ENCODE measurements at regions not wholly inside any gene's neighbourhood (a gene's known extent, or its start where the extent isn't known, plus 50 kb on each side); places are given as distances from the start of the nearest gene placed in this dataset.

DNA sequence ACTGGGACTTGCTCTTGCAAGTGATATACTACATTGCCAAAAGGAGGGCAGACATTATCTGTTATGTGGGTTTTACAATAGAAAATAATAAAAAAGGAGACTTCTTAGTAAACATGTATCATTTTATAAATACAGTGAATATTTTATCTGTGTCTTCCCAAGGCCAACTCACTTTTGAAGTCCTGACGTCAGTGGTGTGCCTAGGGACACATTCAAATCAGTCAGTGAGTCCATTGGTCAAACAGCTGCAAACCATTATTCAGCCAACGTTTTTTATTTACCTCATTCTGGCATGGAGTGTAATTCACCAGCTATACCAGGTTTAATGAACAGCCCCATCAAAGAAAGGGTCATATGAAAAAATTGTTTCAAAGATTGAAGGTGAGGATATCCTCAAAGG lies 263.7 kb downstream of the IPMK start:
- DNase-seq: no peak

DNA sequence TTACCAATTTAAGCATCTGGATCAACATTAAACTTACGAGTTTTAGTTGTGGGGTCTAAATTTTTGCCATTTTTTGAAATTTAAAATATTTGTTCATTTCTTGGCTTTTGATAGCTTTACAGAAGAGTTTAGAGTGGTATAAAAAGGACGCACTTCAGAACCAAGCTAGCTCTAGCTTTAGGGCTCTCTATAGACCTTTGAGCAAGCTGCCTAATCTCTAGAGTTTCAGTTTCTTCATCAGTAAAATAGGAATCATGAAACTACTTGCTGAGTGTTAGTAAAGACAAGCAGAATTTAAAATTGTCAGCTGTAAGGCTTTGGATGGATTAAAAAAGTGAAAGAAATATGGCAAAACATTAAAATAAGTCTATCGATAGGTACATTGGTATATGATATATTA lies 266.5 kb downstream of the IPMK start:
- DNase-seq: no peak

DNA sequence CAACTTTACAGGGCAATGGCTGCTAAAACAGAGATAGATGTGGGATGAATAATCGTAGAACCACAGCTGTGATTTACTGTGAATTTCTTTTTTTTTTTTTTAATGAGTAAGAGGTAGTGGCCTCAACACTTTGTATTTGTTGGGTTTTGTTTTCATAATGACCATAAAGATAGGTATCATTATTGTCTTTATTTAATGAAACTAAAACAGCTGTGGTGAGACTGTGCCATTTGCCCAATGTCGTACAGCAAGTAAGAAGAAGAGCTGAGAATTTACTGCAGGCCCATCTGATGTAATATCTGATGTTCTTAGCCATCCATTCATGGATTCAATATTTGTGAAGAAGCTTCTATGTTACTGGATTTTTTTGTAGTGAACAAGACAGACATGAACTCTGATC lies 271.2 kb downstream of the IPMK start:
- DNase-seq: no peak

DNA sequence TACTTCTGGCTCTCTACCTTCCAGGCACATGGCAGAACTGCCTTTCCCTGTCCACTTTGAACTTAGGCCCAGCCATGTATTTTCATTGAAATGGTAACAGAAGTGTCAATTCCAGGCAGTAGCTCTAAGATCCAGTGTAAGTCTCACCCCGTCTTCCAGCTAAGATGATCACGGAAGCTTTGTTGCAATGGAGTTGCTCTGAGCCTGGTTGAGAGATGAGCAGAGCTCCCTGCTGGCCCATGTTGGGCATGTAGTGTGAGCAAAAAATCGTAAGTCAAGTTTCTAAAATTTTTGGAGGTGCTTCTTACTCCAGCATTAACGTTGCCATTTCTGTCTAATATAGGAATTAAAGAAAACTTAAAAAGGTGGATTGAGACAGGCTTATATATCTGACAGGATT lies 274.4 kb downstream of the IPMK start:
- no peak for DNase-seq

DNA sequence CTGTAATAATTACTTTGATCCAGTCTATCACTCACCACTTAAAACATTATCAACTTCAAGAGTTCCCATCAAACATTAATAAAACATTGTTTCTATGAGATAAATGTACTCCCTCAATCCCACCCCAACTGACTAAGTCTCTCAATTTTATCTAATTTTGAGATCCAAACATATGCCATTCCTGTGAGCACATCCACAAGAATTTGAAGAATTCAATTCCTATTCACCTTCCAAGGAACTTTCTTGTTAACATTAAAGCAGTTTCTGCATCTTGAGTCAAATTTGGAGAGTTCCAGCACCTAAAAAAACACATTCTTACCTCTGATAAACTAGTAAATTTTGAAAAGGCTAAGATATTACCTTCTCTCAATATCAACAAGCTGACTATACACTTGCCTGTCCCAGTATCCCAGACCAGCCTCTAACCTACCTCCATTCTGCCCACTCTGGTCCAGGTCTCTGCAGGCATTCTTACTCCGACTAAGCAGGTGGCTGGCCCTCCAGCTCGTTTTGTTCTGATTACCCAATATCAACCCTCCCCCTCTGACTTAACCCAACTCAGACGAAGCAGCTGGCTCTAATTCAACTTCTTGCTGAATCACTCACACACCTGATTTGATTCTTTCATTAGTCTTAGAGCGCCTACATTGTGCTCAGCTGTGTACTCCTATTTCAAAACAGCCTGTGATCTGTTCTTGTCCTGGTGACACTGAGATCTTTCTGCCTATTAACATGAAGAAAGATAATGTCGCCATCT lies 275.2 kb downstream of the IPMK start:
- DNase-seq: peak; percentile 2 to 67

DNA sequence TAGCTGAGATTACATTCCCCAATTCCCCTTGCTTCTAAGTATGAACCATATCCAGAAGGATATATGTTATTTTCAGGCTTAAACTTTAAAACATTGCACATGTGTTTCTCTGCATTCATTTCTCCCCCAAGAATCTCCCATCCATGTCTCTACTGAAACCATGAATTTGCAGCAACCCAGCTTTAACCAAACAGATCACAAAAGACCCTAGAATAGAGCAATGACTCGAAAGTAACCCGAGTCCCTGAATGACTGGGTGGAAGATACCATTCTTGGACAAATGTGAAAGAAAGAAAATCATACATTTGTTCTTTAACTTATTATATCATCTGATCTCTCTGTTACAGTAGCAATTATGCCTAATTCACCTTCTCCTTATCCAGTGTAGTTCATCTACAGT lies 278.7 kb downstream of the IPMK start:
- DNase-seq: no peak

DNA sequence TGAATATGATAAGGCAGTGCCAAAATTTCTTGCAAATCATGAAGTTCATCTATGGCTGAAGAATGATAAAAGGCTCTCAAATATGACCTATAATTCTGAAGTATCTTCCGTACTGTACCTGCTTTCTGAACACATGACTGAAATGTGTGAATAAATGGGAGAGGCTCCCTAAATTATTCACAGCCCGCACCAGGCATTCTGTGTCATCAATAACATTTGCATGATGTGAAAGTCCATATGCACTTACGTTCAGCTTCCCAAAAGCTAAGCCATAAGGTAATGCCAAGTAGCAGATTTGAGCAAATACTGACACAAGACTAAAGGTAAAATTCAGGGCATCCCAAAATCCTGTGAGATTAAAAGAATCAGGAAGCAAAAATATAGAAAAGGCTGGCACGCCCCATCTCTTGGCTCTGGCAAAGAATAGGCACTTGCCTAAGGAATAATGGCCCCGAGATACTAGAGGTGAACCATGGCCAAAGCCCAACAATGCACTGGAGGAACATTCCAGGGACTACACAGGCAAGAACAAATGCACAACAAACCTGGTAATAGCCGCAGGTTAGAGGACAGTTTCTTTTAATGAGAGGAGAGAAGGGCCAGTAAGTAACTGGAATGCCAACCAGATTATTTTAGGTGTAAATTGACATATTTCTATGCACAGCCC lies 280.5 kb downstream of the IPMK start:
- DNase-seq: no peak

DNA sequence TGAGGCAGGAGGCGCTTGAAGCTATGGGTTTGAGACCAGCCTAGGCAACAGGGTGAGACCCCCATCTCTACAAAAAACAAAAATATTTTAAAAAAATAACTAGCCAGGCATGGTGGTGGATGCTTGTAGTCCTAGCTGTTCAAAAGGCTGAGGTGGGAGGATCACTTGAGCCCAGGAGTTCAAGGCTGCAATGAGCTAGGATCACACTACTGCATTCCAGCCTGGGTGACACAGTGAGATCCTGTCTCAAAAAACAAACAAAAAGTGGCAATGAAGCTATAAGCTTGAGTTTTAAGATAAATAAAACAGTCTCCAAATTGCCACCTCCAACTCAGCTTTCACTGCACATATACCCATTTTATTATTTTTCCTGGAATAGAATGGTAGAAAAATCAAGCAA lies 281.3 kb downstream of the IPMK start:
- no peak for DNase-seq

DNA sequence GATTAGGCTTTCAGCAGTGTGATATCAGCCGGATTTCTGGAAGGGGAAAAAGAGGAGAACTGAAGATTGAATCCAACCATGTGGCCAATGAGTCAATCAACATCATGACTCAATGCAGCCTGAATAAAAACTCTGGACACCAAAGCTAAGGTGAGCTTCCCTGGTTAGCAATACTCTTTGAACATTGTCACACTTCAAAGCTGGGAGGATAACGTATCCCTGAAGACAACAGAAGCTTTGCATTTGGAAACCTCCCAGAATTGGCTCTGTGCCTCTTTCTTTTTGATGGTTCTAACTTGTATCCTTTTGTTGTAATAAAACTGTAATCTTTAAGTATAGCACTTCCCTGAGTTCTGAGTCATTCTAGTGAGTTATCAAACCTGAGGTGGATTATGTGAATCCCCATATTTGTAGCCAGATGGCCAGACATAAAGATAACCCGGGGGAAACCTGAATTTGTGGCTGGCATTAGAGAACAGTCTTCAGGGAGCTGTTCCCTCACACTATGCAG lies 284.4 kb downstream of the IPMK start:
- peak; percentile 1 to 31 for DNase-seq

DNA sequence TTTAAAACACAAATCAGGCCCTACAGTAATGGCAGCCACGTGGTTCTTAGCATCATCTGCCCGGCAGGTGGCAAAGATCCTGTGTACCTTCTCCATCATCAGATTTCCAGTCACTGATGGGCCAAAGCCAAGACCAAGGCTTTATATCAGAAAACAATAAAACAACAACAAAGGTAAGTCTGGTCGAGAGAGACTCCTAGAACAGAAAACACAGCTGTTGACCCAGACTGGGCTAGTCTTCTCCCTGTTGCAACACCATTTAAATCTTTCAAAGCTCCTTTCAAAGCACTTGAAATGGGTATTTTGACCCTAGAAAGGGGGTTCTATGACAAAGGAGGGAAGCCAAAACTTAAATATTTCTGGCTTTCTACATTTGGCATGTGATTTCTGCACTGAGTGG lies 285.6 kb downstream of the IPMK start:
- DNase-seq: no peak

DNA sequence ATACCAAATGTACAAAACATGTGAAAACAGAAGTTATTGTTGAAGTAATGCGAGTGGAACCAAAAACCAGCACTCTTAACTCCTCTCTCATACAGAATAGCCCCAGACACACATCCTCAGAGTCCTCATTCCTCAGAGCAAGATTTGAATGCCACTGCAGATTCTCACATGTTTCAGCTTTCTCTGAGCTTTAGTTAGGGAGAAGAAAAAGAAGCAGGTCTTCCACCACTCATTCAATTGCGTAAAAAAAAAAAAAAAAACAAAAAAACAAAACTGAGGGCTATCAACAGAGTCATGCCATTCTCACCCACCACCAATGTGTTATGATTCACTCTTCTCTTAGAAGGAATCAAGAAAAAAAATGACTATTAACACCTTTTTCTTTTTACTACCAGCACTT lies 287.7 kb downstream of the IPMK start:
- no peak for DNase-seq

DNA sequence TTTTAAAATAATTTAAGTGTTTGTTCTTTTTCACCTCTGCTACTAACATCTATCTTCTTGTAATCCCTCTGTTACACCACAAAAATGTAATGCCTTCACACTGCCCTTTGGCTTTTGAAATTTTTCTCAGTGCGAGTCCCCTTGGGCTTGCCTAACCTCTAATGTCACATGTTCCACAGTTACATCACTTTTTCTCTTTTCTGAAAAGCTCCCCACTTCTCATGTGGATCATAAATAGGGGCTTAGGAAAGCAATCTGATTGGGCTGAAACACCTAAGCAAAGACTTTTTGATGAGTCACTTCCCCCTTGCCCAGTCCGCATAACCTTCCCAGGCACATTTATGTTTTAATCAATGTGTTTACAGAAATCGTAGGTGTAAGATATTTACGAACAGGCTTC lies 288.2 kb downstream of the IPMK start:
- no peak for DNase-seq

DNA sequence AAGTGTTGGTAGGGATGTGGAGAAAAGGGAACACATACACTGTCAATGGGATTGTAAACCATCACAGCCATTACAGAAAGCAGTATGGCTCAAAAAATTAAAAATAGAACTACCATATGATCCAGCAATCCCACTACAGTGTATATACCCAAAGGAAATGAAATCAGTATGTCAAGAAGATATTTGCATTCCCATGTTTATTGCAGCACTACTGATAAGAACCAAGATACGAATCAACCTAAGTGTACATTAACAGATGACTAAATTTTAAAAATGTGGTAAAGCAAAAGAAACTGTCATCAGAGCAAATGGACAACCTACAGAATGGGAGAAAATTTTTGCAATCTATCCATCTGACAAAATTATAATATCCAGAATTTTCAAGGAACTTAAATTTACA lies 290.4 kb downstream of the IPMK start:
- no peak for DNase-seq

DNA sequence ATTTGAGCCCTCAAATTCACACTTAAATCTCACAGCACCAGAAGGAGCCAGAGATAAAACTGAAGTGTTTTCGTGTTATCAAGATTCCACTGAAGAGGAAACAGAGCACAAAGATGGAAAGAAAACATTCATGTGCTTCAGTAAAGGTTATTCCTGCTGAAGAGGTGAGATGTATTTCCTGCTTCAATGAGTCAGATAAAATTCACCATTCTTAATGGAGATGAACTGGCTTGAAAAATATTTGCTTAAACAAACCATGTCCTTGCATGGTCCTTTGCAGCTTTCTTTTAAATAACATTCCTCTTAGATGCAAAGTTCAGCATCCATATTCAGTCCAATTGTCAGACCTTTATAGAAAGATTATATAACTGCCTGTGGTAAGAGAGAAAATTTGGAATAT lies 294.2 kb downstream of the IPMK start:
- no peak for DNase-seq

DNA sequence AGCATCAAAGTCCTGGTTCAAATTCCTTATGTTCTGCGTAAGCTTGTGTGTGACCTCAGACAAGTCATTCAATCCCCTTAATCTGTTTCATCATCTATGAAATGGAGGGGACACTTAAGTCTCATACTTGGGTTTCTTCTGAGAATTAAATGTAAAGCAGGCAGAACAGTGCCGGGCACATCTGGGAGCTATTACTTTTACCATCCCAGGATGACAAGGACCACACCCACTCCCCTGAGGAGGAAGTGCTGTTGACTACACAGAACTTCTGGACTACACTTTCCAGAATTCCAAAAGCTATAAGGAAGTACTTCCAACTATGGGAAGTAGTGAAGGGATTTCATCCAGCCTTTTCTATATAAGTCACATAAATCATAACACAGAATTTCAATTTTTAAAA lies 294.9 kb downstream of the IPMK start:
- DNase-seq: no peak

DNA sequence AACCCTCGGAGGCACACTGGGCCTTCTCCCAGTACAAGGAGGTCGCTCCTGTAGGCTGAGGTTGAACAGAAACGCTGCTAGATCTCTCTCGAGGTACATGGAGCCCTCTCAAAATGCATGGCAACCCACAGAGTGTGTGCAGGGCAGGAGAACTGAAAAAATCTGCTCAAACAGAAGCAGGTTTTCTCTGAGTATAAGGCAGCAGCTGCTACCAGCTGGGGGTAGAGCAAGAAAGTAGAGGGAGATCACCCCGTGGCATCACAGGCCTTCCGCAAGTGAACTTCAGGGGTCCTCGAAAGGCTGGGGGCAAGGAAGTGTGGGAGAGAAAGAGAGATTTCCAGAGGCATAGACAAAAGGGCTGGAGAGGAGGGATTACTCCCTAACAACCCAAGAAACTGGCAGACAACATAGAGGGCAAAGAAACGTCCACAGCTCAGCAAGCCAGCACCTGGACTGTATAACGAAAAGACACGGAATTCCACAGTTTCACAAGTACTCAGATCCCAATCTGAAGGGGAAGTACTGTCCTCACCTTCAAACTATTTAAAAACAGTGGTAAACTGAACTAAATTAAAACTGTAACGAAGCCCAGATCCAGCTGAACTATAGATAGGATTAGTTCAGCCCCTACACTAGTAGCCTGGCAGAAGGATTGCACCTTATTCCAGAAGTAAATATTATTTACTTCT lies 299.2 kb downstream of the IPMK start:
- no peak for DNase-seq

DNA sequence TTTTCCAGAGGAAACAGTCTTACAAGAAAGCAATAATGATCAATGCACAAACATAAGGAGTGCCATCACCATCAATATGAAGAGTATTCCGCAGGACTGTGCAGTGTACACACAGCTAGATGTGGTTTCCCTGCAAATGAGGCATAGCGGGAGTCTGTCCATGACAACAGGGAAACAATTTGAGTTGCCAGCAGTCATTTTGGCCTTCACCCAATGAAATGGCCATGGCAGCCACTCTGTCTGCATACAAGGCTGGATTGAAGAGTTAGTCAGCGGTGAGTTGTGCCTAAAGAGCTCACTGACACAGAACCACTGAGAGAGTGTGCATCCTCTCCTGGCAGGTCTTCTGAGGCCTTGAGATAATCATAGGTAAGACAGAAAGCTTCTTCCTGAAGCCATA lies 303.3 kb downstream of the IPMK start:
- DNase-seq: no peak

DNA sequence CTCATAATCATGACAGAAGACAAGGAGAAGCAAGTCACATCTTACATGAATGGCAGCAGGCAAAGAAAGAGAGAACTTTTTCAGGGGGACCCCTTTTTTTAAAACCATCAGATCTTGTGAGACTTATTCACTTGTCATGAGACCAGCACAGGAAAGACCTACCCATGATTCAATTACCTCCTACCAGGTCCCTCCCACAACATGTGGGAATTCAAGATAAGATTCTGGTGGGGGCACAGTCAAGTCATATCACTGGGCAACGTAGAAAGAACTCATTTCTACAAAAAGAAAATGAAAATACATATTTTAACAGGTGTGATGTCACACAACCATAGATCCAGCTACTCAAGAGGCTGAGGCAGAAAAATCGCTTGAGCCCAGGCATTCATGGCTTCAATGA lies 304.1 kb downstream of the IPMK start:
- no peak for DNase-seq

DNA sequence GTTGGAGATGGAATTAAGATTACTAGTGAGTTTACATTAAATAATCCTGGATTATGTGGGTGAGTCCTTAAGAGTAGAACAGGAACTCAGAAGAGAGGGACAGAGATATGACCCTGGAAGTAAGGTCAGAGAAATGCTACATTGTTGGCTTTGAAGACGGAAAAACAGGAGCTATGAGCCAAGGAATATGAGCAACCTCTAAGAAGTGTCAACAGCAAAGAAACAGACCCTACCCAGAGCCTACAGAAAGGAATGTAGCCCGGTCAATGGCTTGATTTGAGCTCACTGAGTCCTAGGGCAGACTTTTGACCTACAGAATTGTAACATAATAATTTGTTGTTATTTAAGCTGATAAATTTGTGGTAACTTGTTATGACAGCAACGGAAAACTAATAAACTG lies 304.9 kb downstream of the IPMK start:
- DNase-seq: no peak

DNA sequence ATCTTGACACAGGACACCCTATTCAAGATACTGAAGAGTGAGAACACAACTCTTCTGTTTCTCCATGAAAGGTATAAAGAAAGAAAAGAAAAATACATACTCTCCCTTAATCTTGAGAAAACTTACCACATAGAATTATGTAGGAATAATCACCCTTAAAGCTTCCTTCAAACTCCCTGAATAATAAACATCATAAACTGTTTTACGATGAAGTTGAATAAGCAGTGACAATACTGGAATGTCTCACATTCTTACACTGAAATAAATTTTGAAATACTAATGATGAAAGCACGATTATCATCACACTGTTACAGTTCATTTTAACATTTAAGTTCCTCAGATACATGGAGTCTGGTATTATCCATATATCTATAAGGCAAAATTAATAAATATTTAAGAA lies 306.2 kb downstream of the IPMK start:
- no peak for DNase-seq

DNA sequence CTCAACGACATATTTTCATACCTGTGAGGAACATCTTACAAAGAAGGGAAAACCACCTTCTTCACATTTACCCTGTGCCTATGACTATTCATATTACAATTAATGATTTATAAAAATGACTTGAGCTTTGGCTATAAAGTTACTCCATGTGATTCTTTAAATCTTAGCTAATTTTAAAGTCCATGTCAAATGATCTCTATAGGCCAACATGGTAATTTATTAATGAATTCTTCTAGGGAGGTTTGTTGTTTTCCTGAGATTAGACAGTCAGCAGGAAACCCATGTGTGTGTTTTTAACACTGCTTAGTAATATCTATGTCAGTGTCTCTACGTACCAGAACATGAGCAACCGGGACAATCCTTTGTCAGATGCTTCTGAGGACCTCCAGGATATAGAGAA lies 307.3 kb downstream of the IPMK start:
- no peak for DNase-seq

DNA sequence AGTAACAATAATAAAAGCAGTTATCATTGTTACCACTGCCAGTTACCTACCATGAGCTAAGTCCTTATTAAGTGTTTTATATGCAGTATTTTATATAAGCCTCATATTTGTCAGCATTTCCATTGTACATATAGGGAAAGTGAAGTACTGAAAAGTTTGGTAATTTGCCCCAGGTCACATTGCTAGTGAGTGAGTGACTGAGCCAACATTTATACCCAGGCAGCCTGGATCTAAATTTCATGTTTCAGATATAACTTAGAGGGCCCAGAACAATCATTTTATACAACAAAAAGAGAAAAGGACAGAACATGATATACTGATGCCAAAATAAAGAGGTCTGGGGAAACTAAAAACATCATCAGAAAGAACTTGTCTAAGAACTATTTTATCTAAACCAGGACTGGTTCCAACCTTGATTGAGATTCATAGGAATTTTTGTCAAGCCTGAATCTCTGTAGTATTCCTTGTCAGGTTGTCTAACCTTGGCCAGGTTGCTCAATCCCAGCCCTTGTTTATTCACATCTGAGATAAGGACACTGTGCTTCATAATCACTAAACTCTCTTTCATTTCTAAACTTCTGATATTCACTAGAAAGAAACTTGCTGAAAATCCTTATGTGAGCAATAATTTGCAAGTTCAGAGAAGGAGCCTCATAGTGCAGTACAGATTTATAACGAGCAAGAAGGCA lies 308.2 kb downstream of the IPMK start:
- no peak for DNase-seq

DNA sequence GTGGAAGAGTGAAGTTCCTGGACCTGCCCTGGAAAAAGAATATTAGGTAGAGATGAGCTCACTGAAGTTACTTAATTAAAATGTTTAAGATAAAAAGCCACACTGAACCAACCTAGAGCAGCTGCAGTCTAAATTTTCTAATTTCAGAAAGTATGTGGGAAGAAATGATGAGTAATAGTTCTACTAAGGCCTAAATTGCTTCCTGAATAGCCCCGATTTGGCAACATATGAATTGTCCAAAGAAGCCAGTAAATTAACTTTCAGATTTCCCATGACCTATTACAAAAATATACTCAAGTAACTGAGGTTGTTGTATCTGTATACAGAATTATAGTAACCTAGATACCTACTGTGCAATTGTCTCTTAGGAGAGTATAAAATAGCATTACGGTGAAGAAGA lies 312.6 kb downstream of the IPMK start:
- no peak for DNase-seq

DNA sequence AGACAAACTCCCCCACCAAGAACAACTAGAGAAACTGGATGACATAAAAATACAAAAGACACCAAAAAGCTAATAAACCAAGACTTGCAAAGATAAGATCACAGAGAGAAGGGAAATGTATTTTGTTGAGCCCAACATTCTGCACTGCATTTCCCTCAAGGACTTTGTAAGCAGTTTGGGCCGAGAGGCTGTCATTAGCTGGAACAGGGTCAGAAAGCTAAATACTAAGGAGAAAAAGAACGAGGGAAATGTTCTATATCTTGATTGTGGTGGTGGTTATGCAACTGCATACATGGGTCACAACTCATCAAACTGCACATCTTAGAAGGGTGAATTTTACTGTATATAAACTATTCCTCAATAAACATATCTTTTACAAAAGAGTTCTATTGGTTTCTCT lies 315.0 kb downstream of the IPMK start:
- no peak for DNase-seq
